NCI-H1105 treated with DMSO at 0.1 percent for 48 hours (cell line): ENCODE measurements at regions not wholly inside any gene's neighbourhood (a gene's known extent, or its start where the extent isn't known, plus 50 kb on each side); places are given as distances from the start of the nearest gene placed in this dataset.

Experiments used
- DNase-seq: peaks from one replicate; lab custom pipeline; 2025; lab: John Stamatoyannopoulos, UW

DNA sequence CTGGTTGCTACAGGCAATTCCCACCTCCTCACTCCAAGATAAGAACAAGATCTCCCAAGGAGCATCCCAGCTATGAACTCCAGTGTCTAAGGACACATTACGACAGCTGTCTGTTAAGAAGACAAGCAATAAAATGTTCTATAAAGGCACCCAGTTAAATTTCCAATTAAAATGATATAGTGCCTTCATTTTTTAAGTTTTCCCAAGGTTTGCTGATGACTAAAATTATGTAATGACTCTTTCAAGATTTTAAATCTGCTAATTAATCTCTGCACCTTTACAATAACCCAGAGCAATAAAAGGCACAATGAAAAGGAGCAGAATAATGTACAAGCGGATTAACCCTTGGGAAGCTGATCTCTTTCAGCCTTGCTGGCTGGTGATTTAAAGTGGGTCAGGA is 61.6 kb upstream of the REG3G start:
- DNase-seq, result no peak

DNA sequence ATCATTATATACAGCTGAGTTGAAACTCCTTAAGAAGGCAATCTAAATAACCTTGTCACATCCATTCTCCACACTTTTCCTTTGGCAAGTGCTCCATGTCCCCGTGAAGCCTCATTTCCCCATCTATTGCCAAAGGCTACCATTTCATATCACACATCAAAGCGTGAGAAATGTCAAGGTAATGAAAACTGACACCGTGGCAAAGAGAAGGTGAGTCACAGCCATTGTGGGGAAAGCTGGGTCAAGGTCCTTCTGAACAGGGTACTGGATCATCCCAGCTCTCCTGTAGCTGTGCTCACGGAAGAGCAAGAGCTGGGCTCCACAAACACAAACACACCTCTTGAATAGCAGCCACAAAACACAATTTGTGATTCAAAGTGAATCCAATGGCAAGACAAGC is 58.2 kb upstream of the REG3G start:
- DNase-seq, result no peak

DNA sequence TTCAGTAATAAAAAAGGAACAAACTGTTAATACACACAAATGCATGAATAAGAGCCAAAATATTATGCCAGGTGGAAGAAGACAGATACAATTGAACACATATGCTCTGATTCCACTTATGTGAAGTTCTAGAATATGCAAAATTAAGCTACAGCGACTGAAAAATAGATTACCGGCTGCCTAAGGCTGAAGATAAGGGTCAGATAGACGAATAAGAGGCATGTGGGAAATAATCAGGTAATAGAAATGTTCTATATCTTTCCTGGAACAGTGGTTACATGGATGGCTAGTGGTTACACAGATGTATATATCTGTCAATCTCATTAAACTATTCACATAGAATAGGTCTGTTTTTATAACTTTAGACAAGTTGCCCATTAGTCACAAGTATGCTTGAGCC is 51.9 kb upstream of the REG3G start:
- DNase-seq, result no peak
